GM12864 (cell line): ENCODE measurements at regions not wholly inside any gene's neighbourhood (a gene's known extent, or its start where the extent isn't known, plus 50 kb on each side); places are given as distances from the start of the nearest gene placed in this dataset.

Experiments
- DNase-seq: peaks from one replicate; pipeline ENCODE4 v3.0.0-alpha.2; 2011; ENCODE audit warnings: low read depth
- H3K4me3 ChIP-seq: 2 replicates; pipeline ENCODE4 v1.5.1; 2011; ENCODE audit warnings: mild to moderate bottlenecking, low read depth, low read length, control low read depth
- CTCF ChIP-seq: IDR thresholded peaks from 2 replicates; pipeline ENCODE4 v1.5.1; 2011; ENCODE audit warnings: low read depth, mild to moderate bottlenecking, moderate library complexity, low read length, control low read depth, inconsistent platforms; ENCODE audit errors: missing control alignments

- no peak overlapping the region for H3K4me3 ChIP-seq
- TF ChIP-seq CTCF, result no peak
- no peak for DNase-seq
Measured at GRCh38 chr10:119996944-119997343, 104.4 kb downstream of the SEC23IP start.

GRCh38 chr10:119997429-119997828 is 104.9 kb downstream of the SEC23IP start:
- no peak for TF ChIP-seq CTCF
- H3K4me3 ChIP-seq, result no peak overlapping the region
- no peak for DNase-seq

GRCh38 chr10:120002785-120003184 is 110.3 kb downstream of the SEC23IP start:
- no peak for TF ChIP-seq CTCF
- DNase-seq, result no peak
- no peak overlapping the region for H3K4me3 ChIP-seq

- DNase-seq, result no peak
- no peak overlapping the region for H3K4me3 ChIP-seq
- TF ChIP-seq CTCF, result no peak
Measured at GRCh38 chr10:120005207-120006201, 113.0 kb downstream of the SEC23IP start.

- no peak for DNase-seq
- no peak overlapping the region for H3K4me3 ChIP-seq
- no peak for TF ChIP-seq CTCF
Measured at GRCh38 chr10:120007261-120007660, 114.7 kb downstream of the SEC23IP start.

- no peak overlapping the region for H3K4me3 ChIP-seq
- TF ChIP-seq CTCF, result no peak
- no peak for DNase-seq
Measured at GRCh38 chr10:120011359-120012130, 119.0 kb downstream of the SEC23IP start.
